Vagina (tissue), 2 donors: ENCODE measurements at regions not wholly inside any gene's neighbourhood (a gene's known extent, or its start where the extent isn't known, plus 50 kb on each side); places are given as distances from the start of the nearest gene placed in this dataset.
"Not testable (repeated sequence)": the region's sequence is repeated elsewhere in the genome, so short reads cannot be mapped to it uniquely, and the experiment has no call there.

Experiments used
- POLR2AphosphoS5 ChIP-seq, 2 donors: sonication (generic); formaldehyde crosslinking; IDR thresholded peaks; one replicate each; pipeline ENCODE4 v1.9.0; 2017; ENCODE audit warnings: antibody characterized with exemption in 2 of 2, mild to moderate bottlenecking in 2 of 2, low read depth in 1 of 2; ENCODE audit not compliant: insufficient read depth in 1 of 2
- TF ChIP-seq, protein P1 (sequence below), 3 experiments: fragments of 450-650 bp in 2 of 3; fragments of 200-600 bp in 1 of 3; sonication (generic) in 1 of 3; IDR thresholded peaks; one replicate each; pipeline ENCODE4 v1.5.1; 2017 to 2019; ENCODE audit warnings: antibody characterized with exemption in 3 of 3, mild to moderate bottlenecking in 2 of 3, moderate library complexity in 2 of 3

DNA sequence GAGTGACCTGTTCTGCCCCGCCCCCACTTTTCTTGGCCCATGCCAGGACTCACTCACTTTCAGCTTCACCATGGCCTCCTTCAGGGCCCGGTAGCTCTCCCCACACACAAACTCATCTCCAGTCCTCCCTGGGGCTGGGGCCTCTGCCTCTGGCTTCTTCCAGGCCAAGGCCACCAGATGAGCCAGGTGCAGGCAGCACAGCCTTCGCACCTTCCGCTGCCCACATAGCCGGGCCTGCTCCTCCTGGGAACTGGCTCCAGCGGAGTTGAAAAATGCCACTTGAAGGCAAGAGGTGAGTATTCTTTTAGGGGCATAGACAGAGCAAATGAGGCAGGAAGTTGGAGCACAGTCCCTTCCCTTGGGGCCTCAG lies 161.6 kb downstream of the TBC1D2B start:
- not testable (repeated sequence) for TF ChIP-seq POLR2AphosphoS5 (IDR thresholded peaks at IDR 0.05; ENCODE audit: insufficient read depth in 1 of 2, low read depth in 1 of 2)
- TF ChIP-seq, protein P1, sequence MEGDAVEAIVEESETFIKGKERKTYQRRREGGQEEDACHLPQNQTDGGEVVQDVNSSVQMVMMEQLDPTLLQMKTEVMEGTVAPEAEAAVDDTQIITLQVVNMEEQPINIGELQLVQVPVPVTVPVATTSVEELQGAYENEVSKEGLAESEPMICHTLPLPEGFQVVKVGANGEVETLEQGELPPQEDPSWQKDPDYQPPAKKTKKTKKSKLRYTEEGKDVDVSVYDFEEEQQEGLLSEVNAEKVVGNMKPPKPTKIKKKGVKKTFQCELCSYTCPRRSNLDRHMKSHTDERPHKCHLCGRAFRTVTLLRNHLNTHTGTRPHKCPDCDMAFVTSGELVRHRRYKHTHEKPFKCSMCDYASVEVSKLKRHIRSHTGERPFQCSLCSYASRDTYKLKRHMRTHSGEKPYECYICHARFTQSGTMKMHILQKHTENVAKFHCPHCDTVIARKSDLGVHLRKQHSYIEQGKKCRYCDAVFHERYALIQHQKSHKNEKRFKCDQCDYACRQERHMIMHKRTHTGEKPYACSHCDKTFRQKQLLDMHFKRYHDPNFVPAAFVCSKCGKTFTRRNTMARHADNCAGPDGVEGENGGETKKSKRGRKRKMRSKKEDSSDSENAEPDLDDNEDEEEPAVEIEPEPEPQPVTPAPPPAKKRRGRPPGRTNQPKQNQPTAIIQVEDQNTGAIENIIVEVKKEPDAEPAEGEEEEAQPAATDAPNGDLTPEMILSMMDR (IDR thresholded peaks at IDR 0.05) = not testable (repeated sequence)
